ENCODE measurements at regions not wholly inside any gene's neighbourhood (a gene's known extent, or its start where the extent isn't known, plus 50 kb on each side); places are given as distances from the start of the nearest gene placed in this dataset.
"Not testable (repeated sequence)": the region's sequence is repeated elsewhere in the genome, so short reads cannot be mapped to it uniquely, and the experiment has no call there.

GRCh38 chr12:61023231-61023630 lies 1237.0 kb upstream of the USP15 start:
- no peak for DNase-seq (ENCODE audit: low spot score)

GRCh38 chr12:61029516-61029915 lies 1230.7 kb upstream of the USP15 start:
- DNase-seq (ENCODE audit: low spot score), result no peak

DNA sequence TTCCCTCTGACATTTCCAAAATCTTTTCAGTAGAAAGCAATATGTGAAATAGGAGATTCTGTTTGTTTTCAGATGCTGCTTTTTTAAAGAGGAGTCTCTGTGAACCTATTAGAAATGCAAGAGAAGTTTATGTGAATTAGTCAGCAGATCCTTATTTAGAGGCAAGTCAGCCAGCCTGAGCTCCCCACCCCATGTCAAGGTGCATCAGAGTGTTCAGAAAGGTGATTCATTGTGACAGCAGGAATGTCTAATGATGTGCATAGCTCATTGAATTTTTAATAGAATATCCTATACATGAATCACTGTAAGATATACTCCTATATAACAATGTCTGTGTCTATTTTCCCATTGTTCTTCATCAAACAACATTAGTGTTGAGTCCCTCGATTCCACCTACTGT lies 1222.4 kb upstream of the USP15 start:
- DNase-seq (ENCODE audit: low spot score), result no peak

DNA sequence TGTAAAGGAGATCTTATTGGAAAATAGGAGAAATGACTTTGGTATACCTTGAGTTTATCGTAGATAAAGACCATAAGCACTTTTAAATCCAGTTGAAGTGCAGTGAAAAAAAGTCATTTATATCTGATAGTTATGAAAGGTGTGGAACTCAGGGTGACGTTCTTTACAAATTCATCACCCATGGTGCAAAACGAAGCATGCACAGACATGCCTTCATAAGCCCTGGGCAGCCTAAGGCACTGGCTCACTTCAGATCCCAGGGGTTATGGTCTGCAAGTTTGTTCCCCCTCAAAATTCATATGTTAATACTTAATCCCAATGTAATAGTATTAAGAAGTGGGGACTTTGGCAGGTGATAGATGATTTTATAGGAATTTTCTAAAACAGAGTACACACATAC lies 1216.4 kb upstream of the USP15 start:
- no peak for DNase-seq (ENCODE audit: low spot score)

DNA sequence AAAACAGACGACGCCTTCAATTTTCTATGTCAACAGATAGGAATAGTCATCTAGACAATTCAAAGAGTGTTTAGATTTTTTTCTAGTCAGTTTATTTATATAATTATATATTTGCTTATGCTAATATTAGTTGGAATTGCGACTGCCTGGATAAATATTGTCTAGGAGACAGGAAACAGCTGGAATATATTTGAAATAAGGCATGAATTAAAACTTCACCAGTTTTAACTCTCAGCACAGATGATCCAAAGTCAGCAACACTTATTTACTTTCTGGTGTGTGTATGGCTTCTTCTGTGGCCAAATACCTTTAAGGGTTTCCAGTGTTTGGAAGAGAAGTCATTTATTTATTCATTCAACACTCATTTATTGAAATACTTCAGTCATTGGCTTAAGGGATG lies 1215.4 kb upstream of the USP15 start:
- DNase-seq (ENCODE audit: low spot score), result no peak

- DNase-seq (ENCODE audit: low spot score), result no peak
Measured at GRCh38 chr12:61070640-61071414, 1189.4 kb upstream of the USP15 start.

GRCh38 chr12:61072717-61073116 lies 1187.5 kb upstream of the USP15 start:
- no peak for DNase-seq (ENCODE audit: low spot score)

DNA sequence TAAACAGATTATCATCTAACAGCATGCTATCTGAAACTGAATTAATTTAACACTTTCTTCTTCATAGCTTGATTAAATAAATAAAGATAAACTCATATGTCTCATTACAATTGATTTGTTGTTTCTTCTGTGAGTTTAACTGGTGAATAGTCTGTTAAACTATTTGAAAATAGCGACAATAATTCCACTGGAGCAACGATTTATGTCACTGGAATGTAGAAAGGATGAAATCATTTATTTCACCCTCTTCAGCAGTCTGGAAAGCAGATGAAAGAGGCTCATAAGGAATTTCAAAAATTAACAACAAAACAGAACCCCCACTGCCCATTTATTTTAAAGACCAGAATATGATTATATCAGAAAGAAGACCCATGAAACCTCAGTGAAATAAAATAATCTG lies 1165.1 kb upstream of the USP15 start:
- no peak for DNase-seq (ENCODE audit: low spot score)

GRCh38 chr12:61098031-61098580 lies 1162.1 kb upstream of the USP15 start:
- no peak for DNase-seq (ENCODE audit: low spot score)

DNA sequence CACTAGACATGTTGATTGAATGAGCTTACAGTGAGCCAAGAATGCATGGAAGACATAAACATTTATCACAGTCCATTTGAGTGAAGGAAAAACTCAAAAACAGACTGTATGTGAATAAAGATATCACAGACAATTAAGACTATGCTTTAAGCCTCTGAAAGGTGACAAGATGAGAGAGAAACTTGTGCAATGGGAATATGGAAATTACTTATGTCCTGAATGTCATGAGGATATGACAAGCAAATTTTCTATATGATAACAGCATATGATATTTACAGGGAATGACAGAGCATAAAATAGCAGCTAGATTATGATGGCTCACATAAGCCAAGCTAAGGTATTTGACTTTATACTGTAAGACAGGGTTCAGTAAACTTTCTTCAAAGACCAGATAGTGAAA lies 1153.1 kb upstream of the USP15 start:
- DNase-seq (ENCODE audit: low spot score), result no peak

GRCh38 chr12:61111218-61111617 lies 1149.0 kb upstream of the USP15 start:
- DNase-seq (ENCODE audit: low spot score), result no peak

DNA sequence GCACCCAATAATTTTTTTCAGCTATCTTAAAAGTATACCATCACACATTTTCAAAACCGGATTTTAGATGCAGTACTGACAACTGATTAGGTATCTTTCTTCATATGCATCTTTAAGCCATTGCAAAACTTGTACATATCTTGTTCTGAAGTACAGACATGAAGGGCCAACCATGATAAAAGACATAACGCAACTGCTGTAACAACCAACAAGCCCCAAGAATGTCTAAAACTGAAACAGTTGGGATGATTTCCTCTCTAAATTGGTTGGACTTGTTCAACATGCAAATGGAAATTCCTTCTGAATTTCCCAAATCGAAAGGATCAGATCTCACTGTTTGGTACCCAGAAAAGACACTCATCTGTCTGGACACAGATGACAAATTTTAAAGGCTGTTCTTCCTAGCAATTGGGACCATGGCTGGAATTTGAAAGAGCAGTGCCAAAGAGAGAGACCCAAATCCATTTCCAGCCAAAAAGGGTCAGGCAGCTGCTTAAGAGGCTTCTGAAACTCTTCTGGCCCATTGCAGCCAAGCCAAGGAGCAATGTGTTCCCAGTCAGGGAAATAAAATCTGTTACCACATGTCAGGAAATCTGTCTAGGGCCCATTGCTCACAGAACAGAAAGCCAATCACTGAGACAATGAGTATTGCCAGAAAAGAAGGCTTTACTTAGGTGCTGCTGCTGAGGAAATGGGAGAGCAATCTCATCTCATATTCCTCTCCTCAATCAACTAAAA lies 1122.4 kb upstream of the USP15 start:
- DNase-seq (ENCODE audit: low spot score), result no peak

DNA sequence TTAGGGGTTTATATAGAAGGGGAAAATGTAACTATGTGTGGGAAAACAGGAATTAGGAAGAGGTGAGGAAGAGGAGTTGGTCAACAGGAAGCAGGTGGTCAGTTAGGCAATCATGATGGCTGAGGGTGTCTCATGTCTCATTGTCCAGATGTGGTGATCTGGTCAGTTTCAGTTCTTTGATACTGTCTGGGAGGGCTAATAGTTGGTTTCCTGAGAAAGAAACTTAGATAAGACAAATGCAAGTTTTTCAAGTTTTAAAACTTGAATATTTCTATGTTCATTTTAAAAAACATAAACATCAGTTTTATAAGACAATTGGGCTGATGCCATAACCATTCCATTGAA lies 1121.8 kb upstream of the USP15 start:
- no peak for DNase-seq (ENCODE audit: low spot score)

DNA sequence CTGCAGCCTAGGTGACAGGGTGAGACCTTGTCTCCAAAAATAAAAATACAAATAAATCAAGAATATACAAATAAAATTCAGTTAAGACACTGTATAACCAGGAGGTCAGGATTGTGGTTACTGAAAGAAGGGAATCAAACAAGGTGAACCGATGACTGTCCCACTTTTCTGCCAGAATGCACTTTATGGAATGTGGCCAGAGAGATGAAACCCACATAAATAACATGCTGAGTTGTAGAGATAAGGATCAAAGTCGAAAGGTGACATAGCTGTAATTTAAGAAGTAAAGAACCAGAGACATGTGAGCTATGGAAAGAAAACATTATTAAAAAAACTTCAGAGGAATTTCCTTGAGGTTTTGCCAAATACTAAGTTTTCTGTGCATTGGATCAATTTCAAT lies 1098.2 kb upstream of the USP15 start:
- DNase-seq (ENCODE audit: low spot score), result no peak

GRCh38 chr12:61188801-61189595 lies 1071.2 kb upstream of the USP15 start:
- DNase-seq (ENCODE audit: low spot score), result no peak

- DNase-seq (ENCODE audit: low spot score), result no peak
Measured at GRCh38 chr12:61213646-61214045, 1046.6 kb upstream of the USP15 start.

DNA sequence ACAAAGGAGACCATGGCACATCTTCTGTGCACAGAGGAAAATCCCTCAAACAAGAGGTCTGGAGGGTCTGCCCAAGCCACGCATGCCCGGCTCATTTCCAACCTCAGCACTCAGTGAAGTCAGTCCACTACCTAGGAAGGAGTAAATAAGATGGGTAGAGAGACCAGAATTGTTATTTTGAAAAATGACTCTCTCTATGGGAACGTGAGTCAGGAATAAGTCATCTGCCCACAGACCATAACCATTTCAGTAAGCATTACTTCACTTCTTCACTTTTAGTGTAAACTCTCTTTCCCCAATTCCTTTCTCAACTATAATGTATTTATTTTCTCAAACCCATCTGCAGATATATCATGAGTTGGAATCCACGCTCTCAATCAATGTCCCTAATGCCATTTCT lies 1039.9 kb upstream of the USP15 start:
- peak; percentile 7 for DNase-seq (ENCODE audit: low spot score)

- no peak for DNase-seq (ENCODE audit: low spot score)
Measured at GRCh38 chr12:61232040-61232439, 1028.2 kb upstream of the USP15 start.

DNA sequence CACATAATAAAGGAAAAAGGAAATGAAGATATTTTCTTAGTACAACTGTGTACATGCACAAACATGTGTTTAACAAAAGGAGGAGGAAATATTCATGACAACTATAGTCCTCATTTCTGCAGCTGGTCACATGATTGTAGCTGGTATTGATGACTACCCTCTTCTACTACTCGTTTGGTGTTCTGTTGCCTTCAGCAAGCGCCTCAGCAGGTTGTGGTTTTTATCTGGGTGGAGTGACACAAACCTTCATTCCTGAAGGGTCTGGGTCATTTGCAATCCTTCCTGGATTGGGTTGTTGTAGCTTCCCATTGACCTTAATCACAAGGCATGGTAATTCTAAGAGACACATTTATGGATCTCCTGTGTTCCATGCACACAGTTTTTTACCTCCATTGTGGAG lies 1009.9 kb upstream of the USP15 start:
- no peak for DNase-seq (ENCODE audit: low spot score)

GRCh38 chr12:61251076-61251475 lies 1009.1 kb upstream of the USP15 start:
- DNase-seq (ENCODE audit: low spot score), result no peak

GRCh38 chr12:61254225-61254624 lies 1006.0 kb upstream of the USP15 start:
- DNase-seq (ENCODE audit: low spot score), result no peak

DNA sequence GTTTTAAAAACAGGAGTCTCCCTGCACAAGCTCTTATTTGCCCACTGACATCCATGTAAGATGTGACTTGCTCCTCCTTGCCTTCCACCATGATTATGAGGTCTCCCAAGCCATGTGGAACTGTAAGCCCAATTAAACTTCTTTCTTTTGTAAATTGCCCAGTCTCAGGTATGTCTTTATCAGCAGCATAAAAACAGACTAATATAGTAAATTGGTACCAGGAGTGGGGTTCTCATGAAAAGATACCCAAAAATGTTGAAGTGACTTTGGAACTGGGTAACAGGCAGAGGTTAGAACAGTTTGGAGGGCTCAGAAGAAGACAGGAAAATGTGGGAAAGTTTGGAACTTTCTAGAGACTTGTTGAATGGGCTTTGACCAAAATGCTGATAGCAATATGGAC lies 995.9 kb upstream of the USP15 start:
- not testable (repeated sequence) for DNase-seq (ENCODE audit: low spot score)

Measured in H4 (cell line).